Muscle of back (tissue), 3 donors: ENCODE measurements at regions not wholly inside any gene's neighbourhood (a gene's known extent, or its start where the extent isn't known, plus 50 kb on each side); places are given as distances from the start of the nearest gene placed in this dataset.
A peak's percentile ranks its signal among the peaks of the same experiment; 100 is the strongest.

ENCODE experiments used
- DNase-seq, 3 donors: peaks; one replicate each; pipeline versions ENCODE4 v3.0.0 to v3.0.0-alpha.2; 2013

DNA sequence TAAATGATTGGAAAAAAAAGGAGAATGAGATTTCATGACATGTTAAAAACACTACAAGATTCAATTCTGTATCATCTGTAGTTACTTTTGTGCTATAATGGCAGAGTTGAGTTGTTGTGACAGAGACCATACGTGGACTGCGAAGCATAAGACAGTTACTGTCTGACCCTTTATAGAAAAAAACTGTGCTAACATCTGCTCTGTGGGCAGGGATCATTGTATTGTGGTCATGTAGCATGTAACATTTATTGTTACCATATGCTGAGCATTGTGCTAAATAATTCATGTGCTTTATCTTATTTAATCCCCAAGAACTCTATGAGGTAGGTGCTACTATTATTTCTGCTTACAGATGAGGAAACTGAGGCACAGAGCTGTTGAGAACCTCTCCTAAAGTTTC is 147.3 kb upstream of the HMHB1 start:
- no peak for DNase-seq

DNA sequence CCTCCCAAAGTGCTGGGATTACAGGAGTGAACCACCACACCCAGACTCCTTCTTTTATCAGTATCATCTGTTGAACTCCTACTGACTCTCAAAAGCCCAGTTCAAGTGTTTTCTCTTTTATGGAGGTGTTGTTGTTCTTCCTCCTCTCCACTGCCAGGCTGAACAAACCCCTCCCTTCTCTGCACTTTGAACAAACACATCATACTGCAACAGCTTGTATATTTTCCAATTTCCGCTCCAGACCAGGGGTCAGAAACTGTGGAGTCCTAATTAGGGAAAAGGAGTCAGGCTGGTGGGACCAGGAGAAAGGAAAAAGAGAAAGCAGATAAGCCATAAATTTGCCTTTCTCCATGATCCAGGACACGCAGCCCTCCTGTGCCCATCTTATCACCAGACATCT is 148.1 kb upstream of the HMHB1 start:
- no peak for DNase-seq

DNA sequence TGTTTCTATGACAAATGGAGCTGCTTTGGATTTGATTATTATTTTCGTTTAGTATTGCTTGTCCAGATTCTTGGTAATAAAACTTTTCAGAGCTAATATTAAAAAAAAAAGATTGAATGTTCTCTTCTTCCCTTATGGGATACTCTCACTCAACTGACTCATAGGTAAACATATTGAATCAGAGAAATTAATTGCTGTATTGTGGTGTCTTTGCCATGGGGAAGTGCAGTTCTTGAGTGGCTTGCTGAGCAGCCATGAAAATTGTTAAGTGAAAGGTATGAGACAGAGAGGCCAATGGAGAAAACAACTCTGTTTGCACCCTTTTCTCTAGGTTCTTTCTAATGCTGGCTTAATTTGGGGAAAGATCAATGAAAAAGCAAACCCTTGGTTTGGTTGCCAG is 149.9 kb upstream of the HMHB1 start:
- no peak for DNase-seq

DNA sequence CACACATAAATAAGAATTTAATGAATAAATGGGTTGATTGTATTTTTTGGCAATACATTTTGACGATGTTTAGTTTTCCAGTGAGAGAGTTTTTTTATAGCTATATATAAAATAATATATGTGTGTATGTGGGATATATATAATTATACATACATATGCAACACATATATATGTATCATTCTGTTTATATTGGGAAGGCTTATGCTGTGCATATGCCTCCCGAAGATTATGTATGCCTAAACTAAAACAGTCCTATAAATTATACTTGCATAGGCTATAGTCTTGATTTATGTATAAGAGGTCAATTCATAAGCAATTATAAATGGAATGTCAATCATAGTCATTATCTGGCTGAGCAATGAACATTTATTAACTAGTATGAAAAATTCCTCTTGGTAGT is 151.3 kb upstream of the HMHB1 start:
- no peak for DNase-seq

DNA sequence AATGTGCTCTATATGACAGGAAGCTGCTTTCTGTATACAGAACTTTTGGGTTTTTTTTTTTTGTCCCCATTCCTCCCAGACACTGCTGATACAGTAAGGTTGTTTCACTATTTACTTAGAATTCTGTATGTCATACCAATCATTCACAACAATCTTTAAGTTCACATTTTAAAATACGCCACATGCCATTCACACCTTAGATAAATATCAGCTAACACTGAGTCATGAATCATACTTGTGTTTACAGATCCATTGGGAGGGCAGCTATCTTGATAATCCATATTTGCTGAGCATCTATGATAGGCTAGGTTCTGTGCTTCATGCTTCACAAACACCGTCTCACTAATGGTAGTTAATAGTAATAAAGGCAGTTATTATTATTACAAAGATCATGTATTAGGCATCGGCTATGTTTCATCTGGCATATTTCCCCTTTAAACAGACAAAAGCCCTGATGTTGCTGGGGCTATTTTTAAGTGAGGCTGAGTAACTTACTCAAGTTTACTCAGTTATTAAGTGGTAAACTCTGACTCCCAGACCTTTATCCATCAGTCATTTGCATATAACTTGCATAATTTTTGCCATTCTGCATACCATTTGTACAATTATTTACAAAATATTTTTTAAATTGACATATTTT is 152.2 kb upstream of the HMHB1 start:
- DNase-seq: no peak

DNA sequence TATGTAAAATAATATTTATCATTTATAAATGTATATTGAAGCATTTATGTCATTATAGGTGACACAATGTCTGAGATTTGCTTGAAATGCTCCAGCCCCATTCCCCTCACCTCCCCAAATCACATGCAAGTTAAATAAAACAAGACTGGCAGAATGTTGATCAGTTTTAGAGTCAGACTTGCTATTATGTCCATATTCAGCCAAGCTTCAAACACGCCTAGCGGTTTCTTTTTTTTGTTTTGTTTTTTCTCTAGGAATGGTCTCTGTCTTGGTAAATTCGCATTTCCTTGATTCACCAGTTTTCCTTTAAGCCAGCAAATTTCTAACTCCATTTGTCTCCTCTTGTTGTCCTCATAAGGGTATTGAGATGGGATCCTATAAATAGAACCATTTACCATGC is 153.0 kb upstream of the HMHB1 start:
- no peak for DNase-seq

DNA sequence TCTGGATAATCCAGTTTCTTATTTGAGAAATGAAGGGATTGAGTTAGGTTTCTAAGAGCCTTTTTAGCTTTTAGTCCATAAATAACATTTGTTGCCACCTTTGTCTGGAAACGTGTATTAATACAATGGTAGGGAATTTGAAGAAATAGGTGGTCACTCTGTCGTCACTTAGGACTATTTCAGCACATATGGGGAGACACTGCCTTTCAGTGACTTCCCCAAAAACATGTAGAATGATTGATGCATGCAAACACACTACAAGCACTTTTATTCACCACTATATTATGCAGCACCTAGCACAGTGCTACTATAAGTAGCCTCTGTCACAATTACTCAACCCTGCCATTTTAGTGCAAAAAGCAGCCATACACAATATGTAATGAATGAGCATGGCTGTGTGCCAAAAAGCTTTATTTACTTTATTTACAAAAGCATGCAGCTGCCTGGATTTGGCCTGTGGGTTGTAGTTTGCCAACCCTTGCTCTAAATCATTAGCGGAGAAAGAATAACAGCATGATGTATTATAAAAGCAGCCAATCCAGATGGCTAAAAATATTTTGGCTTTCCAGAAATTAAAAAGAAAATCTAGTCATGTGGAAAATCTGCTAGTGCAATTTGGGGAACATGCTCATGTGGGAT is 154.2 kb upstream of the HMHB1 start:
- DNase-seq: peak; percentile 43 to 84 (median 59)

DNA sequence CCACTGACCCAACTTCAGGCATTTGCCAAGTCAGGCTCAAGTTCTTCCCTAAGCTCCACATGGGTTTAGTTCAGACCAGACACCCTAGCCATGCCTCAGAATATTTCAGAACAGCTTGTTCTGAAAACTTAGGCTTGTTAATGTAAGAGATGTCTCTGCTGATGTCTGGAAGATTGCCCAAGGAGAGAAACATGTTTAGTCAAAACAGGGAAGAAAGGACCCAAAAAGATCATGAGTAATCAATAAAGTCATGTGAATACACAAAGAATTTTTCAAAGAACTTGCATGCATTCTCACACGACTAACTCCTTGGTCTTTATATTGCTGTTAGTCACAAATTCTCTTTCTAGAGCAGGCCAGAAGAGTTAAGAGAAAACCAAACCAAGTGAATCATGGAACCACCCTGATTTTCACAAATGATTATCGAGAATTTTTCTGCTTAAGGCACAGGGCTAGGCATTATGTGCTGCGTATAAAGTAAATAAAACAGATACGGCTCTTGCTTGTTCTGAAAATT is 158.1 kb upstream of the HMHB1 start:
- DNase-seq: no peak

DNA sequence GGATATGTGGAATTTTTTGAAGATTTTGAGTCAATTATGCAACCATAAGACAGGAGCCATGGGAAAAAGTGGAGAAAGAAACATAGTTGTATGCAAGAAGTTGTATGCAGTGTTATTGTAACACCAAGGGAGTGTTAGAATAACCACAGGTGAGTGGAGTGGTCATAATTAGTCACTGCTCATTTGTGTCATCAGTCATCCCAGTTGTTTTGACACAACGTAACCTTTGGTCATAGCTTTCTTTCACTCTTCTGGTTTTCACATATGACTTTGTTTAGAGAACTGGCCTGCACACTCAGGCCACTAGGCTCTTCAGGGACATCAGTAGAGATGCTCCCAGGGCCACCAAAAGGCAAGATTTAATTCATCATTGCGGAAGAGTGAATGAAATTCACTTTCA is 158.7 kb upstream of the HMHB1 start:
- no peak for DNase-seq

DNA sequence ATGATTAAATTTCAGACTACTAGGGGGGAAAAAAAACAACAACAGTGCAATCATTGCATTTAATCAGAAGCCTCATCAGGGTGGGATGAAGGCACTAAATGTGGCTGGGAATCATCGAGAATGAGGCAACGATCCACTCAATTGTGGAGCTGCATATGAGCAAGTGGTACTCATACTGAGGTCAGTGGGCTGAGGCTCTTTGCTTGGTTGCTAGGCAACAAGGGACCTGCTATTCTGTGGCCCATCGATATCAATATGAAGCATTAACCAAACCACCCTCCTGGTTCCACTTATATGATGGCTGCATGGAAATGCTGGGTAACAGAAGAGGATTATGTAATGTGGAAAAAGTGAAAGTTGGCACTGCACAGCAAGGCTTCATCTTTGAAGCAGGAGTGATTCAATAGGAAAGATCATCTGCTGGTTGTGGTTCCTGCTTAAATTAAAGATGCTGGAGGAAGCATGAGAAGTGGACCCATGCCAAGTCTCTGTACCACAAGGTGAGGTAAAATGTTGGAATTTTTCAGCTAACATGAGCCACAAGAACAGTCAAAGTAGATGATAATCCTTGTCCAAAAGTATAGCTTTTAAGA is 159.8 kb upstream of the HMHB1 start:
- peak in 2 of 3 donors; percentile 15 to 56 for DNase-seq

DNA sequence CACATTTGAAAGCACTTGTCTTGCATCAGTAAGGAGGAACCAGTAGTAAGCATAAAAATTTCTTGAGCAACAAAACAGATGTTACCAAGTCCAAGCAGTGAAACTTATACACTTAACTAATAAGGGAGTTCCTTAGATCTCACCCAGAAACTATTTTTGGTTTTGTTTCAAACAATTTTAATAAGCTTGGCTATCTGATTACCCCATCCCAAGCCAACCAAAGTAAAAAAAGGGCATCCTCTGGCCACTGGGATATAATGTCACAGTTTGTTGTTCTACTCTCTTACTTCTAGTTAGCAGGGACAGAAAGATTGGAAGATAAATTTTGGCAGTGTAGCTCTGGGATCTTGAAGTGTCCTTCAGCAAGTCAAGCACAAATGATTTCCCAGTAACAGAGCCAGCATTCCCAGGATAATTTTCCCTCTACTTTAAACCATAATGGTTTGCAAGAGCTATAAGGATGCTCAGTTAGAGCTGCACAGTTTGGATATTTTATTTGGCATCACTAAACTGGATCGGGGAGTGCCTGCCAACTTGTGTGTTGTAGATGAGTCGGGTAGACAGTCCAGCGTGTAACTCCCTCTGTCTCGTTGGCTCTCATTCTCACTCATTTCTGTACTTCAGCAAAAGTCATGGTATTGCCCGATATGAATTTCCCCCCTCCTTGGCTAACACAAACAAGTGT is 161.9 kb upstream of the HMHB1 start:
- DNase-seq: peak in 2 of 3 donors; percentile 73 to 91

DNA sequence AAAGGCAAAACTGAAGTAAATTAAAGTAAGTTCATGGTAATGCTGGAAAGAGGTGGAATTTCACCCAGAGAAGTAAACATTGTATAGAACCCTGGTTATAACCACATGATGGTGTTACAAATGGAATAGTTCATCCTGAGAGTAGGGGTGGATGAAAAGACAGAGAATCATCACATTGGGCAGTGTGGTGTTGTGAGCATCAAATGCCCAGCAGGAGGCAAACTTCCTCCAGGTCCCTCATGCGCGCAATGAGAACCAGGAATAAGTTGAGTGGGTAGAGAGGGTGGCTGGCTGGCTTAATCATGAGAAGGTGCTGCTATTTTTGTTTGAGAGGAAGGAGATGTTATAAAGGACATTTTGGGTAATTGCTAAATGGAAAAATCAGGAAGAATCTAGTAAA is 163.3 kb upstream of the HMHB1 start:
- DNase-seq: no peak

DNA sequence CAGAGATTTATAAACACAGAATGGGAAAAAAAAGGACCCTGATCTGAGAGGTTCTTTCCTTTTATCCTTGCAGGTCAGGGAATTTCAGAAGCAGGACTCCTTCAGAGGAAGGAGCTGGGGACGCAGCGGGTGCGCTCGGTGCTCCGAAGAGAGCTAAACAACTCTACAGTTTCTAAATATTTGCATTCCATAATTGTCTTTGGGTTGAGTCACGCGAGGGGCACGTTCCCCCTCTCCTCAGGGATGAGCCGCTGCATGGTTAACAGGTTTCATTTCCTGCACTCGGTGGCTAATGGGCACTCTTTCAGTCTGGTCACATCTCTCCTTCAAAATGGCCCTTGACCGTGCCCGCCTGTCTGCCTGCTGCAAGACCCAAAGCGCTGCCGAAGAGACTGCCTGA is 165.0 kb upstream of the HMHB1 start:
- no peak for DNase-seq

DNA sequence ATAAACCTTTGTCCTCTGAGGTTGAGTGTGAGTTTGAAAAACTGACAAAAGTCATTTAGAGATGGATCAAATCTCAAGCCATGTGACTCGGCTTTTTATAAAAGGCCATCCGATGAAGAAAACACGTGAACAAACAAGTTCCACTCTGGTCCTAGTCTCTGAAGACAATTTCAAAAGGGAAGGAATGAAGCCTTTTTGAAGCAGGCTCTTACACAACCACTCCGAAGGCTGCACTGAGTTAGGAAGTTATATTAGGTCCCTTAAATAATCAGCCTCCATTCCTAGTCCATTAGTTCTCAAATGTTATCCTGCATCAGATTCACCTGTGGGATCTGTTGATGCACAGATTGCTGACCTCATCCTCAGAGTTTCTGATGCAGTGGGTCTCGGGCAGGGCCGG is 166.6 kb upstream of the HMHB1 start:
- no peak for DNase-seq

DNA sequence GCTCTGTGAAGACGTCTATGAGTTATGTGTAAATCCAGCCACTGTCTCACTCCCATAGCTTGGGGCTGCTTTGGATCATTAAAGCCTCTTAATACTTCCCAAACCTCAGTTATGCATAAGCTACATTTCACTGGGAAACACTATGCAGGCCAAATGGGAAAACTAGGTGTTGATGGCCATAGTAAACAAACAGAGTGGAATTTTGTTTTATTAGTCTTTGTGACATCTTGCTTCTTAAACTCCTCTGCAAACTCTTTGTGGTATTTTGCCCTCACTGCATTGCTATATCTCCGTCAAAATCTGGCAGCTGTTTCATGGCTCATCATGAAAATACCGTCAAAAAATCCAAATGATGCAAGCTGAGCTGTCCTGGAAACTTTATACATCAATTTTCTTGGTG is 167.2 kb upstream of the HMHB1 start:
- no peak for DNase-seq

DNA sequence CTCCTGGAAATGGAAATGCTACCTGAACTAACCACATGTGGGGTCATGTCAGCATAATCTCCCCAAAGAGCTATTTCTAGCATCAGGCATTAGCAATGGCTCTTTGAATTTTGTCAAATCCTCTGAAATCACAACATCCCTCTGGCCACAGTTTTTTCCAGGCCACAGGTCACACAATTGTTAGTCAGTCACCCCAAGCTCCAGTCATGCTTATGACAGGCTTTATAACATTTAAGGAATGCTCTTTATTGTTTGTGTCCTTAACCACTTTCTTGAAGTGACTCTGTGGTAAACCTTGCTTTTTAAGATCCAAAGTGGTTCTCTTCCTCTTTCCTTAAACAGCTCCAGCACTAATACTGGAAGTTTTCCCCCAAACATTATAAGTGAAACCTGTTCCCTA is 169.2 kb upstream of the HMHB1 start:
- DNase-seq: no peak

DNA sequence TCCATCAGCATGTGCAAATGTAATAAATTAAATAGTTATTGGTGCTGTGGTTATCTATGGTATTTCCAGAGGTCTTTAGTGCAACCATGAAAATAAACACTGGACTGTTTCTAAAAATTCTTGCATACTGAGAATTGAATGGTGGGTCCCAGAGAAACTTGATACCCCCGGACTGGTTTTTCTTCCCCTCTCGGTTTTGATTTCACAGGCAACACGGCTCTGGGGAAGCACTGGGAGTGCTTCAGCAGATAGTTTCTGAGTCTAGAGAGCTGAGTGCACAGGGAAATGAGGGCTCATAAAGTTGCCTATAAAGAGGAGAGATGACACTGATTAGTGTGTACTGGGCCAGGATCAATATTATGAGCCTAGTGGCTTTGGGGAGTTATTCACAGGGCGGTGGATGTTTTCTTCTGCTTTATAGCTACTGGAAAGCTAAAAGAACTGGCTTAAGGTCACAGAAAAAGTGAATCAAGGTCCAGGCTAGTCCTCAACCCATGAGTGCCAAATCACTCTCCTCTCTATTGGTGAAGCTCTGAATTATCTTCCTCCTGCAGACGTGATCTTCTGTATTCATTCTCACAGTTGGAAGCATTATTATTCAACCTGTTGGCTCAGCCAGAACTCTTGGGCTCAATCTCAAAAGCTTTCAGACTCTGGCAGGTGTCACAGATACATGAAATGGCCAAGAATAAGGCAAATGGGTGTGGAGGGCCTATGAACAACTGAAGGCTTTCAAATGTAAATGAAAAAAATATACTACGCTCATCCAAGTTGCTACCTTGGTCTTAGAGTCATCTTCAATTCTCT is 170.2 kb upstream of the HMHB1 start:
- peak in 1 of 3 donors; percentile 59 for DNase-seq

DNA sequence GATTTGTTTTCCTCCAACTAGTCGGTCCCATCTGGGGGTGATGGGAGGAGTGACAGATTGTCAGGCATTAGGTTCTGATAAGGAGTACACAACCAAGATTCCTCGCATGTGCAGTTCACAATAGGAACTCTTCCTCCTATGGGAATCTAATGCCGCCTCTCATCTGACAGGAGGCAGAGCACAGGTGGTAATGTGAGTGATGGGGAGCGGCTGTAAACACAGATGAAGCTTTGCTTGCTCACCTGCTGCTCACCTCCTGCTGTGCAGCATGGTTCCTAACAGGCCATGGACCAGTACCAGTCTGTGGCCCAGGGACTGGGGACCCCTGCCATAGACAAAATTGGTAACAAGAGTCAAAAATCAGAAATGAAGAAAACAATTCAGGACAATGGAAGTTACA is 173.3 kb upstream of the HMHB1 start:
- DNase-seq: no peak

DNA sequence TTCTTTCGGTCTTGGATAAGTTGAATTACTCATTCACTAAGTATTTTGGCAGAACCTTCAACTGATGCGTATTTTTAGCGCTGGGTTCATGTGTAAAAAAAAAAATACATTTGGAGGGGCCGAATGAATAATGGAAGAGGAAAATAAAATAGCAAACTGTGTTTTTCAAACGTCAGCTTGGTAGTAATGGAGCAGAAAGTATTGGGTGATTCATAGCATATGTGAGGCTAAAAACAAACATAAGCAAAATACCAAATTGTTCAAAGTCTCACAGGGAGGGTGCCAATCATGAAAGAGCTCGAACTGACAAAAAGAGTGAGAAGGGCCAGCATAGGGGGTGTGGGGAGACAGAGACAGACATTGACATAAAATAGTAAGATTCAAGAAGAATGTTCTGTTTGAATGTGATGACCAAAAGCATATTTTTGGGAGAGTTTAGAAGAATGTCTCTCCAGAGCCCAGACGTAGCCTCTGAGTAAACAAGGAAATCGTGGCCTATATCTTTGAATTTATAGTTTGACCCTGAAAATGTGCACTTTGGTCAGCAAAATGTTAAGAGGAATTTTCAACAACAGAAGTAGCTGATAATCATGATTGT is 174.9 kb upstream of the HMHB1 start:
- DNase-seq: peak in 2 of 3 donors; percentile 19 to 77

DNA sequence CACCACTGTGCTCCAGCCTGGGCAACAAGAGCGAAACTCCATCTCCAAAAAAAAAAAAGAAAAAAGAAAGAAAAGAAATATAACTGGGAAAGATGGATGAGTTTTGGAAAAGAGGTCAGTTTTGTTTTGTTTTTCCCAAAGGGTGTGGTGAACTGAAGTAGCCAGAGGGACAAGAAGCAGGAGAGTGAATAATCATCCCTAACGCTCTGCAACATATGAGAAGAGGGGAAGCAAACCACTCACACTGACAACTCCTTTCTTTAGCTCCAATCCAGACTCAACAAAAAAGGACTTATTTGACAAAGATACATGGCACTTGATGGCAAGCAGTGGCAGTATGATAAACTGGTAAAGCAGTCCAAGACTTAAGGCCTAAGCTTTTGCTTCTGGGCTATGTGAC is 176.1 kb upstream of the HMHB1 start:
- no peak for DNase-seq

DNA sequence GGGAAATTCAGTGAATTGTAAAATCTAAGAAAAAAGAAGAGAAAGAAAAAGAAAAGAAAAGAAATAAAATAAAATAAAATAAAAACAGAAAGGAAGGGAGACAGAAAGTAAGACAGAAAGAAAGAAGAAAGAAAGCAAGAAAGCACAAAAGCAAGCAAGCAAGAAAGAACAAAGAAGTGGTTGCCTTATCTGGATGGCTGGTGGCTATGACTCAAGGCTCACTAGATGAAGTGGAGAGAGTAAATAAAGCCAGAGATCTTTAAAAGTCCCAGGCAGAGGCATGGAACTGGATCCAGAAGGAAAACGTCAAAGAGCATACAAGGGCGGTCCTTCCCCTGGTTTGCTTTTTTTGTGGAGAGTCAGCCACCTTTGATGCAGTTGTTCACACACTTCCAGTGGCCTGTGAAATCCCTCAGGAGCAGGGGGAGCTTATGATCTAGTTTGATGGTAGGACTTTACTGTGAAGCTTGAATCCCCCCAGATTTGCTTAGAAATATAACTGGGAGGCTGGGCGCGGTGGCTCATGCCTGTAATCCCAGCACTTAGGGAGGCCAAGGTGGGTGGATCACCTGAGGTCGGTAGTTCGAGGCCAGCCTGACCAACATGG is 176.7 kb upstream of the HMHB1 start:
- DNase-seq: no peak
